Type B pancreatic cell (in vitro differentiated cells): ENCODE measurements at regions not wholly inside any gene's neighbourhood (a gene's known extent, or its start where the extent isn't known, plus 50 kb on each side); places are given as distances from the start of the nearest gene placed in this dataset.

Experiments
- DNase-seq: peaks from one replicate; pipeline ENCODE4 v3.0.0; 2021; ENCODE audit warnings: mixed read lengths; ENCODE audit not compliant: unreplicated experiment; ENCODE audit errors: extremely low spot score
- H3K27ac Mint-ChIP-seq: 2 replicates; pipeline ENCODE4 v1.8.0; 2021; ENCODE audit warnings: mild to moderate bottlenecking, mixed read lengths
- H3K27me3 Mint-ChIP-seq: 2 replicates; pipeline ENCODE4 v1.8.0; 2021; ENCODE audit warnings: mixed read lengths
- H3K36me3 Mint-ChIP-seq: 2 replicates; pipeline ENCODE4 v1.8.0; 2021; ENCODE audit warnings: mixed read lengths
- H3K4me1 Mint-ChIP-seq: one replicate; pipeline ENCODE4 v1.8.0; 2021; ENCODE audit warnings: mixed read lengths; ENCODE audit not compliant: unreplicated experiment
- H3K4me3 Mint-ChIP-seq: 2 replicates; pipeline ENCODE4 v1.8.0; 2021; ENCODE audit warnings: mild to moderate bottlenecking, mixed read lengths
- H3K9me3 Mint-ChIP-seq: 2 replicates; pipeline ENCODE4 v1.8.0; 2021; ENCODE audit warnings: mixed read lengths
- CTCF ChIP-seq: fragments of 200-600 bp; sonication (generic); conservative IDR thresholded peaks from 2 replicates; pipeline ENCODE4 v1.5.0; 2021; ENCODE audit warnings: antibody characterized with exemption, mild to moderate bottlenecking

GRCh38 chr1:193634470-193634869, 448.1 kb upstream of the B3GALT2 start:
- Mint-ChIP-seq H3K9me3 (no peaks in the 10 kb centered on the region), H3K27me3 (no peaks in the 10 kb centered on the region), H3K27ac (no peak overlapping the region), H3K36me3 (no peaks in the 10 kb centered on the region), H3K4me1 (peaks cover 5% of the 10 kb centered on the region), H3K4me3 (no peak overlapping the region)
- TF ChIP-seq CTCF = no peak
- DNase-seq = no peak

GRCh38 chr1:193633991-193634390, 447.6 kb upstream of the B3GALT2 start:
- Mint-ChIP-seq H3K27ac (no peak overlapping the region), H3K4me1 (peaks cover 10% of the 10 kb centered on the region), H3K36me3 (no peaks in the 10 kb centered on the region), H3K9me3 (no peaks in the 10 kb centered on the region), H3K27me3 (no peaks in the 10 kb centered on the region), H3K4me3 (no peak overlapping the region)
- no peak for TF ChIP-seq CTCF
- no peak for DNase-seq

- H3K4me1 Mint-ChIP-seq = peaks cover 10% of the 10 kb centered on the region
- H3K36me3 Mint-ChIP-seq = no peaks in the 10 kb centered on the region
Observed at GRCh38 chr1:193633093-193633492, 446.7 kb upstream of the B3GALT2 start.

GRCh38 chr1:193631306-193631705, 444.9 kb upstream of the B3GALT2 start:
- Mint-ChIP-seq H3K36me3 (no peaks in the 10 kb centered on the region), H3K27ac (no peak overlapping the region), H3K9me3 (no peaks in the 10 kb centered on the region), H3K4me3 (no peak overlapping the region), H3K4me1 (peaks cover 10% of the 10 kb centered on the region), H3K27me3 (no peaks in the 10 kb centered on the region)
- DNase-seq = no peak
- TF ChIP-seq CTCF = no peak

More at GRCh38 chr1:193633093-193633492, 446.7 kb upstream of the B3GALT2 start:
- no peak for TF ChIP-seq CTCF
- Mint-ChIP-seq H3K27ac (no peak overlapping the region), H3K4me3 (no peak overlapping the region), H3K9me3 (no peaks in the 10 kb centered on the region), H3K27me3 (no peaks in the 10 kb centered on the region)
- DNase-seq = no peak

GRCh38 chr1:193629875-193630274, 443.5 kb upstream of the B3GALT2 start:
- no peak for DNase-seq
- no peak overlapping the region for H3K4me3 Mint-ChIP-seq
- no peak for TF ChIP-seq CTCF
- no peaks in the 10 kb centered on the region for H3K27me3 Mint-ChIP-seq
- no peaks in the 10 kb centered on the region for H3K36me3 Mint-ChIP-seq
- H3K9me3 Mint-ChIP-seq = no peaks in the 10 kb centered on the region
- H3K27ac Mint-ChIP-seq = no peak overlapping the region
- H3K4me1 Mint-ChIP-seq = peaks cover 10% of the 10 kb centered on the region

GRCh38 chr1:193626695-193627094, 440.3 kb upstream of the B3GALT2 start:
- Mint-ChIP-seq H3K4me1 (peaks cover 10% of the 10 kb centered on the region), H3K27me3 (no peaks in the 10 kb centered on the region), H3K36me3 (no peaks in the 10 kb centered on the region), H3K4me3 (no peak overlapping the region), H3K27ac (no peak overlapping the region), H3K9me3 (no peaks in the 10 kb centered on the region)
- DNase-seq = no peak
- no peak for TF ChIP-seq CTCF
